Fibroblast of the aortic adventitia (primary cell): ENCODE measurements at regions not wholly inside any gene's neighbourhood (a gene's known extent, or its start where the extent isn't known, plus 50 kb on each side); places are given as distances from the start of the nearest gene placed in this dataset.

Experiments used
- DNase-seq: peaks from one replicate; pipeline ENCODE4 v3.0.0-alpha.2; 2010; ENCODE audit warnings: low read depth
- H3K4me3 ChIP-seq: 2 replicates; pipeline ENCODE4 v1.5.1; 2011; ENCODE audit warnings: low read depth, mild to moderate bottlenecking, control low read depth, low read length, moderate library complexity
- TF ChIP-seq, protein P1 (sequence below): IDR thresholded peaks from 2 replicates; pipeline ENCODE4 v1.5.1; 2011; ENCODE audit warnings: mild to moderate bottlenecking, low read length, control low read depth, inconsistent platforms; ENCODE audit not compliant: insufficient read depth

- DNase-seq, result no peak
- H3K4me3 ChIP-seq, result no peak overlapping the region
- TF ChIP-seq, protein P1, sequence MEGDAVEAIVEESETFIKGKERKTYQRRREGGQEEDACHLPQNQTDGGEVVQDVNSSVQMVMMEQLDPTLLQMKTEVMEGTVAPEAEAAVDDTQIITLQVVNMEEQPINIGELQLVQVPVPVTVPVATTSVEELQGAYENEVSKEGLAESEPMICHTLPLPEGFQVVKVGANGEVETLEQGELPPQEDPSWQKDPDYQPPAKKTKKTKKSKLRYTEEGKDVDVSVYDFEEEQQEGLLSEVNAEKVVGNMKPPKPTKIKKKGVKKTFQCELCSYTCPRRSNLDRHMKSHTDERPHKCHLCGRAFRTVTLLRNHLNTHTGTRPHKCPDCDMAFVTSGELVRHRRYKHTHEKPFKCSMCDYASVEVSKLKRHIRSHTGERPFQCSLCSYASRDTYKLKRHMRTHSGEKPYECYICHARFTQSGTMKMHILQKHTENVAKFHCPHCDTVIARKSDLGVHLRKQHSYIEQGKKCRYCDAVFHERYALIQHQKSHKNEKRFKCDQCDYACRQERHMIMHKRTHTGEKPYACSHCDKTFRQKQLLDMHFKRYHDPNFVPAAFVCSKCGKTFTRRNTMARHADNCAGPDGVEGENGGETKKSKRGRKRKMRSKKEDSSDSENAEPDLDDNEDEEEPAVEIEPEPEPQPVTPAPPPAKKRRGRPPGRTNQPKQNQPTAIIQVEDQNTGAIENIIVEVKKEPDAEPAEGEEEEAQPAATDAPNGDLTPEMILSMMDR, result no peak
Observed at GRCh38 chr6:86276056-86276455, 633.4 kb upstream of the SYNCRIP start.

- TF ChIP-seq, protein P1, result no peak
- no peak for DNase-seq
- no peak overlapping the region for H3K4me3 ChIP-seq
Observed at GRCh38 chr6:86273936-86274335, 631.2 kb upstream of the SYNCRIP start.

GRCh38 chr6:86256615-86257187, 614.0 kb upstream of the SYNCRIP start:
- DNase-seq, result no peak
- H3K4me3 ChIP-seq, result no peak overlapping the region
- TF ChIP-seq, protein P1, result no peak

GRCh38 chr6:86255973-86256372, 613.3 kb upstream of the SYNCRIP start:
- no peak for DNase-seq
- TF ChIP-seq, protein P1, result no peak
- H3K4me3 ChIP-seq, result no peak overlapping the region

- no peak for DNase-seq
- TF ChIP-seq, protein P1, result no peak
- no peak overlapping the region for H3K4me3 ChIP-seq
Observed at GRCh38 chr6:86251106-86251505, 608.4 kb upstream of the SYNCRIP start.

- no peak for DNase-seq
- no peak overlapping the region for H3K4me3 ChIP-seq
- TF ChIP-seq, protein P1, result no peak
Observed at GRCh38 chr6:86217906-86218305, 575.2 kb upstream of the SYNCRIP start.

DNA sequence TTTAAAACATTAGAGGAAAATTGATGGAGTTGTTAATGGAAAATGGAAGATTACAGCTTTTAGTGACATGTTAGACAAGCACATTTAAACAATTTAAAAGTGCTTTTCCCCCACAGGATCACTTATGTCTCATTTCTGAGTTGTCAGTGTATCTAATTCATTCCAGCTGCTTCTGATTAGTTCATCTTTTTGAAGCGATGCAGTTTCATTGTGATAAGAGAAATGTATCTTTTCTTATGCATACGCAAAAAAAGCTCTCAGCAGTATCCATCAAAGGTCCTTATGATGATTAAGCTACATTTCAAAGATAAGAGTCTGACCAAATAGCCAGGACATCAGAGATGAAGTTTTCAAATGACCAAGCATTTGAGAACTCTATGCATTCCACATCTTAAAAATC, 572.6 kb upstream of the SYNCRIP start:
- TF ChIP-seq, protein P1, result no peak
- no peak overlapping the region for H3K4me3 ChIP-seq
- DNase-seq, result no peak
